CD1c-positive myeloid dendritic cell (primary cell): ENCODE measurements at regions not wholly inside any gene's neighbourhood (a gene's known extent, or its start where the extent isn't known, plus 50 kb on each side); places are given as distances from the start of the nearest gene placed in this dataset.

Source experiments
- DNase-seq: peaks from one replicate; pipeline ENCODE4 v3.0.0-alpha.2; 2016; ENCODE audit errors: extremely low spot score

- no peak for DNase-seq
These were observed 218.7 kb upstream of the PPARGC1A start for GRCh38 chr4:24108567-24108966.

DNA sequence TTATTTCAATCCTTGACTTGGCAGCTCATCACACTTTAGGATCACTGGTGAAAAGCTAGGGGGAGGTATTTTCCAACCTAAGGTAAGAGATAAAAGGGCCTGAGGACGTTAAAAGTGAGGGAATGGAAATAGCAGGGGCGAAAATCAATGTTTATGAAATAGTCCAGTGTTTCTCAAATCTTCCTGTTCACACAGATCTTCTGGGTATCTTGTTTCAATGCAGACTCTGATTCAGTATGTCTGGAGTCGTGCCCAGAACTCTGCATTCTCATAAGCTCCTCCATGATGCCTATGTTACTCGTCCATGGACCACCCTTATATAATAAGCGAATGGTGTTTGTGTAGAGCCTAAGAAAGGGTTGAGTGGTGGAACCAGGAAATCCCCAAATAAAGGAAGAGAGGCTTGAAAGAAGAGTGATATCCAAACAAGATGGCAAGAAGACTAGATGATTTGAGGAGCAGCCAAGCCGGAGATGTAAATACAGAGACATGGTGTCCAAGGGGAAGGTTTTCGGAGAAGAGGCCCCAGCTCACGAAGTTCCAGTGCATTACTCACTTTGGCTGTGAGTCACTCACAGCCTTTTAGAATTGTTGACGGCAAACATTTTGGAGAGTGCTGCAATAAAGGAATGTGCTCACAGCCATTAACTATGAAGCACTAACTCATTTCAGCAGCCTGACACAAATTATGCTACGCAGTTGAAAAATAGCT, 215.6 kb upstream of the PPARGC1A start:
- no peak for DNase-seq

GRCh38 chr4:24104158-24104565, 214.3 kb upstream of the PPARGC1A start:
- DNase-seq = no peak

DNA sequence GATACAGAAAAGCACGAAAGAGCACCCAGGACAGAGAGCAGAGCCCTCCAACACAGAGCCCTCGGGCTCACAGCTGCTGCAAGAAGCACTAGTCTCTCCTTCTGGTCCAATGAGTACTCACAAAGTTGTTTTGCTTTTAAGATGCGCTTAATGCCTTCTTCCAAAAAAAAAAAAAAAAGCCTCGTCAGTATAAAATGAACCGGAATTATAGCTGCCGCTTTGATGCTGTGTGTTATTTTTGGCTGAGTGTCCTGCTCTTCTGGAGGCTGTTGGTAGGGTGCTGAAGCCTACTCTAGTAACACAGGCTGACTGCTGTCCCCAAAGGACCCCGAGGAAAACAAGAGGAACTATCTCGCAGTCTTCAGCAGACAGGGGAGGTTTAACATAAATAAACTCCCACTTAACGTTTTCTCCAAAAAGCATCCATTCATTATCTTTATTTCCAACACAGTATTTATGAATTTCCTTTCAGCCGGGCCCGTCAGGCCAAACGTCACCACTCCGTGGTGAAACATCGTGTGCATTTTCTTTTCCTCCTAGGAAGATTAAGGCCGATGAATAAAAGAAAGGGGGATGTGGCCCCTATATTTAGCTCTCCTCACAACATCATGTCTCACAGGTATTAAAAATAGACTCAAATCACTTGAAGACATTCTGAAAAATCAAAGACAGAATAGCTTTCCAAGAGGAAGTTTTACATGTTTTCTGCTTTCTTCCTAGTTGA, 213.7 kb upstream of the PPARGC1A start:
- no peak for DNase-seq

DNA sequence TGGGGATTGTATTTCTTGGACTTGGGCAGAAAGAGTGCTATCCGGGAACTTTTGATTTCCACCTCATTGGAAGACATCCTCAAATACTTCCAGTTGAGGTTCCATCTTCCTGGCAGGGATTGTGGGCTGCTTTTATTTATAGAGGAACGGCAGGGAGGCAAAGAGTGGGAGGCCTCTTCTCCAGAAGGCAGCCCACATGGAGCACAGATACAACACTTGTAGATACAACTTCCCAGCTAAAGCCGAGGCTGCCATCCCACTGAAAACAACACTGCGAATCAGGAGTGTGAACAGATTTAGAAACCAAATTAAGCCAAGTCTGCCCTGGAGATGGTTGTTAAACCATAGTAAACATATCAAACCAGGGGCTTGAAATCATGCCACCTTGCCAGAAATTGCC, 212.8 kb upstream of the PPARGC1A start:
- no peak for DNase-seq

GRCh38 chr4:24096603-24097002, 206.8 kb upstream of the PPARGC1A start:
- no peak for DNase-seq

- DNase-seq = no peak
These were observed 204.9 kb upstream of the PPARGC1A start for GRCh38 chr4:24094726-24095125.

- no peak for DNase-seq
These were observed 203.6 kb upstream of the PPARGC1A start for GRCh38 chr4:24093446-24093845.

- DNase-seq = no peak
These were observed 201.9 kb upstream of the PPARGC1A start for GRCh38 chr4:24091639-24092233.

DNA sequence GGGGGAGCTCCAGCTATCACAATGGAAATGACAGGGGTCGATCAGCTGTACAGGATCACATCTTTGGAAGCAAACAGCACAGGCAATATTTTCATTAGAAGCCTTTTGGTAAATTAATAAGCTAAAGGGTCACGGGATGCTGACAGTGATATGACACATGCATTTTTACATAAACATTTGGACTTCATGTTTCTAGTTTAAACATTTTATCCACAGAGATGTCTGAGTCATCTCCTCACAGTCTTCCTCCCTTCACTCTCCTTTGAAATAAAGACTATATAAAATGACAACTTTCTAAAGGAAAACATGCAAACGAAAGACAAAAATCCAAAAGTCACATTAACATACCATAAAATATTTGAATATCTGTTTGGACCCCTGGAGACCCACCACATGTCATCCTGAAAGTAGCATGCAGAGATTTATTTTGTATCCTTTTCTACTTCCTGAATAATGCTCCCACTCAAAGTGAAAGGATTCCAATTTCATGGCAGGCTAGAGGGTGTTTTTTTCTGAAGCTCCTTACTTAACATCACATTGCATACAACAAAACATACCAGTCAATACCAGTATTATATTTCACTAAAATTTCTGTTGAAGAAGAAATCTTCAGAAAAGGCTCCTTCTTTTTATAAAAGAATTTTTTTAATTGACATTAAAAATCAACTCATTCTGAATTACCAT, 200.1 kb upstream of the PPARGC1A start:
- no peak for DNase-seq

DNA sequence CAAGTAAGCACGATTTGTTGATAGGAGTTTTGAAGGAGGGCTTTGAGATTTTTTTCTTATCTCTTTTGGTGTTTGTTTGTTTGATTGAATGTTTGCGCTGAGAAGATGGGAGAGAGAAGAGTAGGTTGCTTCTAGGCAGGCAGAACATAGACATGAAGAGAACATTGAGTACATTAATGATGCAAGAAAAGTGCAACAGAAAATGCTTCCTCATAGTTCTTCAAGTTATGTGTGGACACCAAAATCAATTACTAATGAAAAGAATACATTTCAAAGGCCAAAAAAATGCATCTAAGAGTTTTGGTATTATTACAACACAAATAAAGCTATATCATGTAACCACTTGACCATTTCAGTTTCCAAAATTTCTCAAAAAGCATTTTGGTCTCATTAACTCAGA, 191.0 kb upstream of the PPARGC1A start:
- DNase-seq = no peak

DNA sequence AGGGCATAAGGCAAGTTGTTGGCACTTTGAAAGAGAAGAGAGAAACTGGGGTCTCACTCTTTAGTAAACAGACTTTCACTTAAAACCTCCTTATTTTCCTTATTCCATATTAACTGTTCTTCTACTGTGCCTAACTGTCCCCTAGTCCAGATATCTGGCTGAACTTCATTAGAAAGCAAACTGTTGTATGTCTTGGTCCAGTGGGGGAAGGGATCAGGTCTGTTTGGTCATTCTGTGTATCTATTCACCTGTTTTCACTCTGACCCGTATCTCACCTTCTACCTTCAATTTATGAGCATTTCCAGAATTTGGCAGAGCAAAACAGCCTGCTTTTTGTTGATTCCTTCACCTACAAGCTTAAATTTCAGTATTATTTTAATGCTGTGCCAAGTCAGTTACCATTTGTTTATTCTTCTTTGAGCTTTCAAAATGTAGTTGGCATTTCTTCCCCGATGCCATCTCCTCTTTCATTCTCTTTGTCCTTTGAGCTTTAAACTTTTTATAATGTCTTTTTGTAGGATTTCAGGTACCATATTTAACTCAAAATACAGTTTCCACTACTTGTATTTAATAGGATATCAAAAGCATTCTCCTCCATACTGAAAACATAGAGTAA, 188.6 kb upstream of the PPARGC1A start:
- no peak for DNase-seq

GRCh38 chr4:24076811-24077210, 187.0 kb upstream of the PPARGC1A start:
- no peak for DNase-seq

DNA sequence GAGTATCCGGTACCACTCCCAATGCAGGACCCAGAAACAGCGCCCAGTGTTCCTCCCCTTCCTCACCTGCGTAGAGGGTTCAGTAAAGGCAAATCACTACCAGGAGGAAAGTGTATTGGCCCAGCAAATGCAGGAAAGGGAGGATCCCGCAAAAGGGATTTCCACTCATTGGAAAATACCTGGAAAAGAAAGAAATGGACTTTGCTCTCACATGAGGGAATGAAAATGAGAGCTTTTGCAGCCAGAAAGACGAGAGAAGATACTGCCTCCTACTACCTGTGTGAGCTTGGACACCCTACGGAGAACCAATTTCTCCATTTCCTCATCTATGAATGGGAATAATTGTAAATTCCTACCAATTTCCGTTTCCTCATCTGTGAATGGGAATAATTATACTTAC, 184.1 kb upstream of the PPARGC1A start:
- no peak for DNase-seq

- no peak for DNase-seq
These were observed 181.9 kb upstream of the PPARGC1A start for GRCh38 chr4:24071612-24072372.

- DNase-seq = no peak
These were observed 180.3 kb upstream of the PPARGC1A start for GRCh38 chr4:24070117-24070516.

DNA sequence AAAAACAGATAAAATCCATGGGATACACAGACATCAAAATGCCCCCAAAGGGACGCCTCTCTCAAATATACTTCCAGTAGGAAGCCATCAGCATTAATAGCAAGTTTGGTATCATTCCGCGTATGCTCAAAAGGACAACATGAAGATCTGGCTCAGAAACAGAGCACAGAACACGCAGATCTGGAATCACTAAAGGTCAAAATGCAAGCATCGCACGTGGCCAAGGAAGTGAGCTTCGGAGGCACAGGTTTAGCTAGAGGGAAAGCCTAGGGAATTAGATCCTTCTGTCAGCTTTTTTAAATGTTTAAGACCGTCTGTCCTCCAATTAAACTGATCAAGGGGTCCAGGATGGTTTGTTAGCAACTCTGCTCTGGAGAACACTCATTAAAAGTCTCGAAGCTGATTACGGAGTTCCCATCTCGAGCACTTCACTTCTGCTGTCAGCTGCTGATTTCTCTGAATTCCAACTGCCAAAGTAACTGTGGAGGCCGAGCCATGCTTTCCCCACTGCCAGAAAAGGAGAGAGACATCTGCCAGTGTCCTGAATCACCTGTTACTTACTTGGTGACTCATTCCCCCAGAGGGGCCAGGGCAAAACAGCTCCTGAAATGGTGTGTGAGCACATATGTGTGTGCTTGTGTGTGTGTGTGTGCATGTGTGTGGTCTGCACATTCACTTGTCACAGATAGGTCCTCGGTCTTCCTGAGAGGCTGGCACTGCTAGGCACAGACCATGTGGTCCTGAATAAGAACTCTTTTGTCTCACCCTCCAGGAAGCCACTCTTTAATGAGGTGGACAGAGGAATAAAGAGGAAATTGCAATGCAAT, 177.7 kb upstream of the PPARGC1A start:
- no peak for DNase-seq

DNA sequence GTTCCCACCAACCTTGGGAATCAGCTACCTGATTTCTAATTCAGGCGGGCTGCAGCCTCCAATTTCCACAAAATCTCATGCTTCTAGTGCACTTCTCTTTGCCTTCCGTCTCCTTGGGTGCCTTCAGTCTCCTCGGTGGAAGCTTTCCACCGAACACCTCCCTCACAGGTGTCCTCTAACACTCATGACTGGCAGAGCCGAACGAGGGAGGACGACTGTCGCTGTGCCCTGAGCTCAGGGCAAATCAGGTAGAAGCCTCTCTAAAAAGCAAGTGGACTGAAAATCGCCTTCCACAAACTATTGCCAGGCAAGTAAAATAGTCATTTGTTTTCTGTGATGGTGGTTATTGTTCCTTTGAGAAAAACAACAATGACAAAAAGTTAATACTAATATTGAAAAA, 176.1 kb upstream of the PPARGC1A start:
- no peak for DNase-seq

GRCh38 chr4:24063731-24064130, 173.9 kb upstream of the PPARGC1A start:
- no peak for DNase-seq

DNA sequence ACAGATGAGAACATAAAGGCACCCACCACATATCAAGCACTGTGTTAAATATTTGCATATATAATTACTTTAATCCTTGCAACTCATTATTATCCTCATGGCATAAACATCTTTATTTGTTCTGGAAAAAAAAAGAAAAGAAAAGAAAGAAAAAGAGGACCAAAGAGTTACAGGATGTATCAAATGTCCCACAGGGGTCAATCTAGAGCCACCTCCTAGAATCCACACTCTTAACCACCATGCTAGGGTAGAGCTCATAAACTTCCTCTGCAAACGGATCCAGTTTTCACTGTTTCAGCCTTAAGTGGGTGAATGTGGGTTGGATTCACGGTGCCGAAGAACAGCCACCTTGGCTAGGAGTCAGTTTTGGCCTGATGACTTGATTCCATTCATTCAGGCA, 171.1 kb upstream of the PPARGC1A start:
- DNase-seq = no peak
